HEK293 (cell line): ENCODE measurements at regions not wholly inside any gene's neighbourhood (a gene's known extent, or its start where the extent isn't known, plus 50 kb on each side); places are given as distances from the start of the nearest gene placed in this dataset.

ENCODE experiments used
- CTCF ChIA-PET: fragments of 350-600 bp; formaldehyde crosslinking; extraction: SDS; loops from one replicate; lab custom pipeline; 2021; ENCODE audit warnings: antibody characterized with exemption; lab: Yijun Ruan, JAX
- POLR2A ChIA-PET: fragments of 300-600 bp; formaldehyde crosslinking; extraction: SDS; loops from one replicate; lab custom pipeline; 2020; ENCODE audit warnings: antibody characterized with exemption, inconsistent platforms; lab: Yijun Ruan, JAX
- H3K27ac ChIP-seq: fragments of 200-500 bp; sonication (Bioruptor generic); 2 replicates; pipeline ENCODE4 v1.5.1; 2014; ENCODE audit warnings: low read depth, low read length, control low read depth, inconsistent platforms; ENCODE audit errors: extremely low read depth
- H3K36me3 ChIP-seq, 2 experiments: fragments of 200-500 bp in 1 of 2; sonication (Bioruptor generic) in 1 of 2; 1 replicate in 1 of 2; 2 replicates in 1 of 2; pipeline ENCODE4 v1.5.1; 2014 to 2017; ENCODE audit warnings: inconsistent platforms in 2 of 2, low read length in 2 of 2; ENCODE audit not compliant: control insufficient read depth in 2 of 2, insufficient read depth in 1 of 2
- H3K4me1 ChIP-seq: fragments of 200-500 bp; sonication (Bioruptor generic); 2 replicates; pipeline ENCODE4 v1.5.1; 2014; ENCODE audit warnings: mild to moderate bottlenecking, low read length, inconsistent platforms; ENCODE audit not compliant: control insufficient read depth, insufficient read depth
- H3K4me3 ChIP-seq: 2 replicates; pipeline ENCODE4 v1.5.1; 2011; ENCODE audit warnings: low read depth, mild to moderate bottlenecking, control low read depth, low read length, moderate library complexity
- H3K9me3 ChIP-seq: fragments of 200-500 bp; sonication (Bioruptor generic); 2 replicates; pipeline ENCODE4 v1.5.1; 2014; ENCODE audit warnings: low read depth, low read length, inconsistent platforms; ENCODE audit not compliant: control insufficient read depth, insufficient read depth
- GLIS2 ChIP-seq: fragments of 450-650 bp; formaldehyde crosslinking; IDR thresholded peaks from 2 replicates; pipeline ENCODE4 v1.5.1; 2016; ENCODE audit warnings: missing biosample characterization, missing genetic modification characterization
- KLF8 ChIP-seq: fragments of 450-650 bp; formaldehyde crosslinking; IDR thresholded peaks from 2 replicates; pipeline ENCODE4 v1.5.1; 2016; ENCODE audit warnings: missing biosample characterization, missing genetic modification characterization
- OSR2 ChIP-seq: fragments of 450-650 bp; formaldehyde crosslinking; IDR thresholded peaks from 2 replicates; pipeline ENCODE4 v1.5.1; 2016; ENCODE audit warnings: missing biosample characterization, missing genetic modification characterization
- PRDM6 ChIP-seq: fragments of 450-650 bp; formaldehyde crosslinking; IDR thresholded peaks from 2 replicates; pipeline ENCODE4 v1.5.1; 2017; ENCODE audit warnings: missing biosample characterization, missing genetic modification characterization
- SCRT1 ChIP-seq: fragments of 450-650 bp; formaldehyde crosslinking; IDR thresholded peaks from 2 replicates; pipeline ENCODE4 v1.5.1; 2016; ENCODE audit warnings: missing biosample characterization, missing genetic modification characterization, borderline replicate concordance
- TCF7L2 ChIP-seq: IDR thresholded peaks from 2 replicates; pipeline ENCODE4 v1.6.1; 2011; ENCODE audit warnings: low read depth, mild to moderate bottlenecking, inconsistent platforms, low read length, moderate library complexity, borderline replicate concordance
- ZBTB17 ChIP-seq: fragments of 450-650 bp; formaldehyde crosslinking; IDR thresholded peaks from 2 replicates; pipeline ENCODE4 v1.5.1; 2016; ENCODE audit warnings: missing biosample characterization, missing genetic modification characterization
- ZNF174 ChIP-seq: fragments of 450-650 bp; formaldehyde crosslinking; IDR thresholded peaks from 2 replicates; pipeline ENCODE4 v1.5.0; 2017; ENCODE audit warnings: missing biosample characterization, mild to moderate bottlenecking, missing genetic modification characterization
- ZNF18 ChIP-seq: fragments of 450-650 bp; formaldehyde crosslinking; IDR thresholded peaks from 2 replicates; pipeline ENCODE4 v1.5.1; 2016; ENCODE audit warnings: missing biosample characterization, missing genetic modification characterization
- ZNF221 ChIP-seq: fragments of 450-650 bp; formaldehyde crosslinking; IDR thresholded peaks from 2 replicates; pipeline ENCODE4 v1.5.1; 2017; ENCODE audit warnings: missing biosample characterization, missing genetic modification characterization, borderline replicate concordance
- ZNF248 ChIP-seq: fragments of 450-650 bp; formaldehyde crosslinking; IDR thresholded peaks from 2 replicates; pipeline ENCODE4 v1.5.1; 2017; ENCODE audit warnings: missing biosample characterization, missing genetic modification characterization
- ZNF280C ChIP-seq: fragments of 450-650 bp; formaldehyde crosslinking; IDR thresholded peaks from 2 replicates; pipeline ENCODE4 v1.5.1; 2016; ENCODE audit warnings: missing biosample characterization, missing genetic modification characterization
- ZNF391 ChIP-seq: fragments of 450-650 bp; formaldehyde crosslinking; IDR thresholded peaks from 2 replicates; pipeline ENCODE4 v1.5.1; 2016; ENCODE audit warnings: low read depth, missing biosample characterization, missing genetic modification characterization, borderline replicate concordance
- ZNF600 ChIP-seq: fragments of 450-650 bp; formaldehyde crosslinking; IDR thresholded peaks from 2 replicates; pipeline ENCODE4 v1.5.1; 2016; ENCODE audit warnings: missing biosample characterization, missing genetic modification characterization
- ZNF658 ChIP-seq: fragments of 450-650 bp; formaldehyde crosslinking; IDR thresholded peaks from 2 replicates; pipeline ENCODE4; 2016; ENCODE audit warnings: missing biosample characterization, missing genetic modification characterization
- ZNF677 ChIP-seq: fragments of 450-650 bp; IDR thresholded peaks from 2 replicates; pipeline ENCODE4 v1.5.0; 2018; ENCODE audit warnings: missing biosample characterization, mild to moderate bottlenecking, missing genetic modification characterization, moderate library complexity
- ZNF692 ChIP-seq: fragments of 450-650 bp; formaldehyde crosslinking; IDR thresholded peaks from 2 replicates; pipeline ENCODE4 v1.5.1; 2016; ENCODE audit warnings: missing biosample characterization, missing genetic modification characterization
- ZNF776 ChIP-seq: fragments of 450-650 bp; formaldehyde crosslinking; IDR thresholded peaks from 2 replicates; pipeline ENCODE4 v1.5.0; 2017; ENCODE audit warnings: missing biosample characterization, missing genetic modification characterization, borderline replicate concordance
- ZNF777 ChIP-seq: fragments of 450-650 bp; formaldehyde crosslinking; IDR thresholded peaks from 2 replicates; pipeline ENCODE4 v1.5.1; 2017; ENCODE audit warnings: missing biosample characterization, missing genetic modification characterization, borderline replicate concordance
- ZNF843 ChIP-seq: fragments of 450-650 bp; formaldehyde crosslinking; IDR thresholded peaks from 2 replicates; pipeline ENCODE4 v1.5.1; 2016; ENCODE audit warnings: missing biosample characterization, missing genetic modification characterization
- TF ChIP-seq, protein P1 (sequence below): fragments of 450-650 bp; formaldehyde crosslinking; IDR thresholded peaks from 2 replicates; pipeline ENCODE4 v1.5.1; 2016; ENCODE audit warnings: missing biosample characterization, missing genetic modification characterization

- Histone ChIP-seq H3K36me3 (no peaks in the 10 kb centered on the region), H3K4me3 (no peak overlapping the region), H3K4me1 (peaks cover 13% of the 10 kb centered on the region), H3K9me3 (no peaks in the 10 kb centered on the region), H3K27ac (no peak overlapping the region)
- CTCF ChIA-PET: interaction anchor here (0.6 to 1.6 kb wide), 2 partner anchors 9 to 468 kb away, joined by 3 to 7 read pairs; no protein-coding TSS in a partner anchor
- 0 out of 2 replicates have a peak, but pooled peaks have one; percentile 11 for TF ChIP-seq SCRT1 (tag by site-specific recombination)
- no peak for TF ChIP-seq ZNF280C (tag by site-specific recombination)
- no peak for TF ChIP-seq GLIS2 (tag by site-specific recombination)
- no peak for TF ChIP-seq ZNF658 (tag by site-specific recombination)
- TF ChIP-seq ZBTB17 (tag by site-specific recombination): peak; percentile 65
- TF ChIP-seq, protein P1, sequence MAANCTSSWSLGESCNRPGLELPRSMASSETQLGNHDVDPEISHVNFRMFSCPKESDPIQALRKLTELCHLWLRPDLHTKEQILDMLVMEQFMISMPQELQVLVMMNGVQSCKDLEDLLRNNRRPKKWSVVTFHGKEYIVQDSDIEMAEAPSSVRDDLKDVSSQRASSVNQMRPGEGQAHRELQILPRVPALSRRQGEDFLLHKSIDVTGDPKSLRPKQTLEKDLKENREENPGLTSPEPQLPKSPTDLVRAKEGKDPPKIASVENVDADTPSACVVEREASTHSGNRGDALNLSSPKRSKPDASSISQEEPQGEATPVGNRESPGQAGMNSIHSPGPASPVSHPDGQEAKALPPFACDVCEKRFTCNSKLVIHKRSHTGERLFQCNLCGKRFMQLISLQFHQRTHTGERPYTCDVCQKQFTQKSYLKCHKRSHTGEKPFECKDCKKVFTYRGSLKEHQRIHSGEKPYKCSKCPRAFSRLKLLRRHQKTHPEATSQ (tag by site-specific recombination): no peak
- no peak for TF ChIP-seq TCF7L2
- TF ChIP-seq ZNF221 (tag by site-specific recombination): no peak
- POLR2A ChIA-PET: interaction anchor here (0.7 kb wide), 1 partner anchor 526 kb away, joined by 4 read pairs; no protein-coding TSS in a partner anchor
These were observed 459.6 kb downstream of the UTRN start for GRCh38 chr6:144744720-144745119.

DNA sequence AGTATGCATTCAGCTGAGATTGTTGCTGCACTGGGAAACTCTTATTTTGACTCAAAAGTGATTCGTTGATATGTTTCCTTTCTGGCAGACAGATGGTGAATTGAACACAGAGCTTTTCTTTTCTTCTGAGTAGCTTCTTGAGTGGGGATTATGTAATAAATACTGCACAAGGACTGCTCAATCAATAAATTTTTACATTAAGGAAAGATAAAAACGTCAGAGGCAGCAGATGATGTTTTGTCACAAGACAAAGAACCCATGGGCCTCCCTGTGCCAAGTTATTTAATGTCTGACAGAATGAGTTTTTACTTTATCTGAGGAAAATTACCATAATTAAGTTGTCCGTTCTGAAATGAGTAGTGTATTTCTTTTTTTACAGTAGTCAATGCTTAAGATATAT lies 460.3 kb downstream of the UTRN start:
- TF ChIP-seq OSR2 (tag by site-specific recombination): peak; percentile 27; the same call in 1 of the 2 replicates
- peak; percentile 79 for TF ChIP-seq PRDM6
- TF ChIP-seq ZNF843 (tag by site-specific recombination): 0 out of 2 replicates have a peak, but pooled peaks have one; percentile 20
- no peak for TF ChIP-seq ZBTB17 (tag by site-specific recombination)
- TF ChIP-seq KLF8 (tag by site-specific recombination): no peak
- no peak for TF ChIP-seq ZNF174 (tag by site-specific recombination)
- Histone ChIP-seq H3K36me3 (no peaks in the 10 kb centered on the region), H3K27ac (no peak overlapping the region), H3K4me3 (no peak overlapping the region), H3K4me1 (peaks cover 13% of the 10 kb centered on the region), H3K9me3 (no peaks in the 10 kb centered on the region)
- ChIA-PET CTCF (interaction anchor here (1.6 kb wide), 1 partner anchor 10 kb away, joined by 7 read pairs; no protein-coding TSS in a partner anchor), POLR2A (no interaction called here)

- Histone ChIP-seq H3K4me3 (no peak overlapping the region), H3K36me3 (no peaks in the 10 kb centered on the region), H3K9me3 (no peaks in the 10 kb centered on the region), H3K27ac (no peak overlapping the region), H3K4me1 (peaks cover 13% of the 10 kb centered on the region)
- ChIA-PET POLR2A (no interaction called here), CTCF (interaction anchor here (0.6 to 0.9 kb wide), 2 partner anchors 31 to 265 kb away, joined by 4 read pairs; no protein-coding TSS in a partner anchor)
- TF ChIP-seq ZNF777 (tag by site-specific recombination) (no peak), ZNF600 (tag by site-specific recombination) (no peak), ZNF18 (tag by site-specific recombination) (no peak), ZNF776 (tag by site-specific recombination) (no peak), ZNF692 (tag by site-specific recombination) (no peak), ZNF391 (no peak), ZNF677 (no peak), ZNF248 (tag by site-specific recombination) (no peak)
These were observed 461.9 kb downstream of the UTRN start for GRCh38 chr6:144746902-144747469.
